Gastrocnemius medialis (tissue), 4 donors: ENCODE measurements at regions not wholly inside any gene's neighbourhood (a gene's known extent, or its start where the extent isn't known, plus 50 kb on each side); places are given as distances from the start of the nearest gene placed in this dataset.

Experiments used
- ATAC-seq, 2 donors: fragments of 150-250 bp; one replicate each; pipeline ENCODE4 v1.9.1; 2016
- DNase-seq, 2 donors: peaks; one replicate each; pipeline ENCODE4 v3.0.0-alpha.2; 2019
- H3K27ac ChIP-seq, 4 donors: fragments of 200-600 bp; sonication (generic); 1 replicate in 1 of 4; 2 replicates in 3 of 4; pipeline ENCODE4 v1.5.1; 2016 to 2018; ENCODE audit warnings: mild to moderate bottlenecking in 2 of 4, moderate library complexity in 1 of 4
- H3K27me3 ChIP-seq, 3 donors: fragments of 200-600 bp; sonication (generic) in 2 of 3; 1 replicate in 1 of 3; 2 replicates in 2 of 3; pipeline versions ENCODE4 v1.5.1 to v1.6.0; 2016 to 2019; ENCODE audit warnings: mild to moderate bottlenecking in 1 of 3, moderate library complexity in 1 of 3
- H3K36me3 ChIP-seq, 2 donors: fragments of 200-600 bp; sonication (generic) in 1 of 2; one replicate each; pipeline ENCODE4 v1.5.1; 2017 to 2018
- H3K4me1 ChIP-seq, 2 donors: fragments of 200-600 bp; sonication (generic) in 1 of 2; one replicate each; pipeline ENCODE4 v1.5.1; 2016 to 2017; ENCODE audit warnings: mild to moderate bottlenecking in 2 of 2
- H3K4me3 ChIP-seq, 4 donors: fragments of 200-600 bp; sonication (generic) in 3 of 4; 1 replicate in 1 of 4; 2 replicates in 3 of 4; pipeline ENCODE4 v1.5.1; 2016 to 2019; ENCODE audit warnings: mild to moderate bottlenecking in 2 of 4
- H3K9me3 ChIP-seq, 3 donors: fragments of 200-600 bp; sonication (generic) in 2 of 3; 1 replicate in 1 of 3; 2 replicates in 2 of 3; pipeline ENCODE4 v1.5.1; 2016 to 2019
- POLR2A ChIP-seq, 2 donors: fragments of 450-650 bp; IDR thresholded peaks; one replicate each; pipeline ENCODE4 v1.6.1; 2017; ENCODE audit warnings: antibody characterized with exemption in 2 of 2, mild to moderate bottlenecking in 2 of 2, moderate library complexity in 2 of 2
- in situ Hi-C, 4 donors: fragments of 200-750 bp; cut with MboI; loops; one replicate each; pipeline versions ENCODE4 v1.15.0 to v1.8.0; 2017; ENCODE audit warnings: low sequenced_read_pairs in 4 of 4
- intact Hi-C: fragments of 100-400 bp; cut with DNase I; formaldehyde crosslinking; loops from one replicate; pipeline ENCODE4 v1.15.1; 2023; ENCODE audit warnings: low total_unique reads
- TF ChIP-seq, protein P1 (sequence below), 5 experiments: fragments of 450-650 bp in 3 of 5; fragments of 200-600 bp in 2 of 5; sonication (generic) in 2 of 5; IDR thresholded peaks in 4 of 5; conservative IDR thresholded peaks in 1 of 5; 1 replicate in 4 of 5; 2 replicates in 1 of 5; pipeline ENCODE4 v1.5.1; 2016 to 2019; ENCODE audit warnings: antibody characterized with exemption in 5 of 5, mild to moderate bottlenecking in 3 of 5, moderate library complexity in 3 of 5

GRCh38 chr4:59339631-59340030 is 1860.5 kb upstream of the ADGRL3 start:
- Histone ChIP-seq H3K27me3 (no peaks in the 10 kb centered on the region), H3K27ac (no peak overlapping the region), H3K9me3 (no peaks in the 10 kb centered on the region), H3K36me3 (no peaks in the 10 kb centered on the region), H3K4me3 (no peak overlapping the region), H3K4me1 (no peaks in the 10 kb centered on the region)
- in situ Hi-C loops: no loop called here
- intact Hi-C loops: no loop called here
- TF ChIP-seq, protein P1, sequence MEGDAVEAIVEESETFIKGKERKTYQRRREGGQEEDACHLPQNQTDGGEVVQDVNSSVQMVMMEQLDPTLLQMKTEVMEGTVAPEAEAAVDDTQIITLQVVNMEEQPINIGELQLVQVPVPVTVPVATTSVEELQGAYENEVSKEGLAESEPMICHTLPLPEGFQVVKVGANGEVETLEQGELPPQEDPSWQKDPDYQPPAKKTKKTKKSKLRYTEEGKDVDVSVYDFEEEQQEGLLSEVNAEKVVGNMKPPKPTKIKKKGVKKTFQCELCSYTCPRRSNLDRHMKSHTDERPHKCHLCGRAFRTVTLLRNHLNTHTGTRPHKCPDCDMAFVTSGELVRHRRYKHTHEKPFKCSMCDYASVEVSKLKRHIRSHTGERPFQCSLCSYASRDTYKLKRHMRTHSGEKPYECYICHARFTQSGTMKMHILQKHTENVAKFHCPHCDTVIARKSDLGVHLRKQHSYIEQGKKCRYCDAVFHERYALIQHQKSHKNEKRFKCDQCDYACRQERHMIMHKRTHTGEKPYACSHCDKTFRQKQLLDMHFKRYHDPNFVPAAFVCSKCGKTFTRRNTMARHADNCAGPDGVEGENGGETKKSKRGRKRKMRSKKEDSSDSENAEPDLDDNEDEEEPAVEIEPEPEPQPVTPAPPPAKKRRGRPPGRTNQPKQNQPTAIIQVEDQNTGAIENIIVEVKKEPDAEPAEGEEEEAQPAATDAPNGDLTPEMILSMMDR (IDR thresholded peaks at IDR 0.05 in 4 of 5, conservative IDR thresholded peaks at IDR 0.05 in 1 of 5): no peak
- no peak for TF ChIP-seq POLR2A (IDR thresholded peaks at IDR 0.05)
- ATAC-seq (no peak), DNase-seq (no peak)

GRCh38 chr4:59341506-59341905 is 1858.6 kb upstream of the ADGRL3 start:
- Histone ChIP-seq H3K27me3 (no peaks in the 10 kb centered on the region), H3K27ac (no peak overlapping the region), H3K4me1 (no peaks in the 10 kb centered on the region), H3K4me3 (no peak overlapping the region), H3K9me3 (no peaks in the 10 kb centered on the region), H3K36me3 (no peaks in the 10 kb centered on the region)
- TF ChIP-seq, protein P1 (IDR thresholded peaks at IDR 0.05 in 4 of 5, conservative IDR thresholded peaks at IDR 0.05 in 1 of 5): no peak
- TF ChIP-seq POLR2A (IDR thresholded peaks at IDR 0.05): no peak
- intact Hi-C loops (no loop called here), in situ Hi-C loops (no loop called here)
- DNase-seq (no peak), ATAC-seq (no peak)

DNA sequence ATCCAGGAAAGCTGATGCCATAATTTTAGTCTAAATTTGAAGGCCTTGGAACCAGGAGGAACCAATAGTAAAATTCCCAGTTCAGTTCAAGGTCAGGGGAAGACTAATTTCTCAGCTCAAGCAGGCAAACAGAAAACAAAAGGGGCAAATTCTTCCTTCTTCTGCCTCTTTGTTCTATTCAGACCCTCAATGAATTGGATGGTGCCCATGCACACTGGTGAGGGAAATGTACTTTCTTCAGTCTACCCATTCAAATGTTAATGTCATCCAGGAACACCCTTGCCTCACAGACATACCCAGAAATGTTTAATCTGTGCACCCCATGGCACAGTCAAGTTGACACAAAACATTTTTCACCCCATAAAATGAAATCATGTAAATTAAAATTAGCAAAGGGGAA is 1851.2 kb upstream of the ADGRL3 start:
- intact Hi-C loops: no loop called here
- no peaks in the 10 kb centered on the region for H3K36me3 ChIP-seq
- H3K4me3 ChIP-seq: no peak overlapping the region
- no peaks in the 10 kb centered on the region for H3K9me3 ChIP-seq
- no peaks in the 10 kb centered on the region for H3K27me3 ChIP-seq
- no peaks in the 10 kb centered on the region for H3K4me1 ChIP-seq
- H3K27ac ChIP-seq: no peak overlapping the region
- no peak for ATAC-seq
- in situ Hi-C loops: no loop called here
- no peak for DNase-seq
- TF ChIP-seq, protein P1 (IDR thresholded peaks at IDR 0.05 in 4 of 5, conservative IDR thresholded peaks at IDR 0.05 in 1 of 5): no peak

GRCh38 chr4:59369229-59369628 is 1830.9 kb upstream of the ADGRL3 start:
- no peaks in the 10 kb centered on the region for H3K9me3 ChIP-seq

GRCh38 chr4:59374416-59374815 is 1825.7 kb upstream of the ADGRL3 start:
- Histone ChIP-seq H3K9me3 (no peaks in the 10 kb centered on the region), H3K27ac (no peak overlapping the region), H3K27me3 (no peaks in the 10 kb centered on the region), H3K4me3 (no peak overlapping the region), H3K36me3 (no peaks in the 10 kb centered on the region), H3K4me1 (no peaks in the 10 kb centered on the region)
- DNase-seq (no peak), ATAC-seq (no peak)
- TF ChIP-seq, protein P1 (IDR thresholded peaks at IDR 0.05 in 4 of 5, conservative IDR thresholded peaks at IDR 0.05 in 1 of 5): no peak
- no peak for TF ChIP-seq POLR2A (IDR thresholded peaks at IDR 0.05)
- intact Hi-C loops (no loop called here), in situ Hi-C loops (no loop called here)

More at GRCh38 chr4:59369229-59369628, 1830.9 kb upstream of the ADGRL3 start:
- Histone ChIP-seq H3K4me3 (no peak overlapping the region), H3K27me3 (no peaks in the 10 kb centered on the region), H3K27ac (no peak overlapping the region), H3K36me3 (no peaks in the 10 kb centered on the region), H3K4me1 (no peaks in the 10 kb centered on the region)
- no peak for ATAC-seq
- DNase-seq: no peak
- in situ Hi-C loops (no loop called here), intact Hi-C loops (no loop called here)
- TF ChIP-seq, protein P1 (IDR thresholded peaks at IDR 0.05 in 4 of 5, conservative IDR thresholded peaks at IDR 0.05 in 1 of 5): no peak
- TF ChIP-seq POLR2A (IDR thresholded peaks at IDR 0.05): no peak
